Panc1 (cell line): ENCODE measurements at regions not wholly inside any gene's neighbourhood (a gene's known extent, or its start where the extent isn't known, plus 50 kb on each side); places are given as distances from the start of the nearest gene placed in this dataset.

ENCODE experiments used
- ATAC-seq: fragments of 200-7000 bp; cut with Tn5 transposase; 2 replicates; pipeline ENCODE4 v1.9.1; 2020; ENCODE audit warnings: mild to moderate bottlenecking, moderate library complexity
- BruUV-seq: library from RNA; stranded (reverse); fragments of 400-500 nt; replicated peaks from 2 replicates; lab custom pipeline; 2021; lab: Mats Ljungman, UMichigan
- CTCF ChIA-PET: fragments of 300-600 bp; sonication (Branson Sonifier 250); formaldehyde crosslinking; loops from one replicate; lab custom pipeline; 2022; ENCODE audit warnings: antibody characterized with exemption; lab: Charles Lee
- POLR2A ChIA-PET: fragments of 300-600 bp; sonication (Branson Sonifier 250); formaldehyde crosslinking; loops from one replicate; lab custom pipeline; 2022; ENCODE audit warnings: antibody characterized with exemption; lab: Charles Lee
- DNase-seq: peaks from one replicate; pipeline ENCODE4 v3.0.0-alpha.2; 2010; ENCODE audit warnings: low read depth, low spot score
- H3K27ac ChIP-seq: 2 replicates; pipeline ENCODE4 v1.5.1; 2011; ENCODE audit warnings: mild to moderate bottlenecking, low read length, inconsistent platforms
- H3K27me3 ChIP-seq: fragments of 200-500 bp; sonication (Bioruptor generic); 2 replicates; pipeline ENCODE4 v1.6.0; 2014; ENCODE audit warnings: low read length, inconsistent platforms; ENCODE audit not compliant: control insufficient read depth, insufficient read depth
- H3K36me3 ChIP-seq: fragments of 200-500 bp; sonication (Bioruptor generic); 2 replicates; pipeline ENCODE4 v1.5.1; 2014; ENCODE audit warnings: inconsistent platforms, mild to moderate bottlenecking, low read length, moderate library complexity; ENCODE audit not compliant: control insufficient read depth, insufficient read depth
- H3K4me1 ChIP-seq: 2 replicates; pipeline ENCODE4 v1.5.1; 2011; ENCODE audit warnings: inconsistent platforms, mild to moderate bottlenecking, low read length, moderate library complexity; ENCODE audit not compliant: control insufficient read depth, insufficient read depth
- H3K4me3 ChIP-seq, 2 experiments: 2 replicates each; pipeline ENCODE4 v1.5.1; 2011 to 2012; ENCODE audit warnings: low read depth in 2 of 2, low read length in 2 of 2, mild to moderate bottlenecking in 2 of 2, inconsistent platforms in 1 of 2, moderate library complexity in 1 of 2
- H3K9me3 ChIP-seq: fragments of 200-500 bp; sonication (Bioruptor generic); 2 replicates; pipeline ENCODE4 v1.5.1; 2014; ENCODE audit warnings: low read depth, mild to moderate bottlenecking, inconsistent platforms, low read length, moderate library complexity; ENCODE audit not compliant: control insufficient read depth, insufficient read depth
- POLR2AphosphoS5 ChIP-seq: IDR thresholded peaks from 2 replicates; pipeline ENCODE4 v1.6.1; 2012; ENCODE audit warnings: mild to moderate bottlenecking, low read depth, low read length, moderate library complexity
- SIN3A ChIP-seq: IDR thresholded peaks from 2 replicates; pipeline ENCODE4 v1.6.1; 2012; ENCODE audit warnings: low read depth, mild to moderate bottlenecking, low read length, moderate library complexity, borderline replicate concordance; ENCODE audit not compliant: insufficient read depth
- TCF7L2 ChIP-seq: IDR thresholded peaks from 2 replicates; pipeline ENCODE4 v1.6.1; 2011; ENCODE audit warnings: mild to moderate bottlenecking, low read depth, low read length, inconsistent platforms
- in situ Hi-C: cut with HindIII; loops from 2 replicates; pipeline ENCODE4 v1.10.0; 2016; ENCODE audit warnings: low sequenced_read_pairs, low pct_unique_long_range_greater_than_20kb
- intact Hi-C: fragments of 100-400 bp; cut with micrococcal nuclease; formaldehyde crosslinking; loops from one replicate; pipeline ENCODE4 v1.10.0; 2022; ENCODE audit not compliant: unreplicated experiment
- TF ChIP-seq, protein P1 (sequence below), 2 experiments: IDR thresholded peaks; 2 replicates each; pipeline ENCODE4 v1.6.1; 2011 to 2012; ENCODE audit warnings: low read depth in 2 of 2, control low read depth in 1 of 2, low read length in 1 of 2, mild to moderate bottlenecking in 1 of 2, moderate library complexity in 1 of 2; ENCODE audit not compliant: insufficient read depth in 1 of 2
- TF ChIP-seq, protein P2 (sequence below): fragments of 450-650 bp; IDR thresholded peaks from 2 replicates; pipeline ENCODE4 v1.5.1; 2017; ENCODE audit warnings: mild to moderate bottlenecking

DNA sequence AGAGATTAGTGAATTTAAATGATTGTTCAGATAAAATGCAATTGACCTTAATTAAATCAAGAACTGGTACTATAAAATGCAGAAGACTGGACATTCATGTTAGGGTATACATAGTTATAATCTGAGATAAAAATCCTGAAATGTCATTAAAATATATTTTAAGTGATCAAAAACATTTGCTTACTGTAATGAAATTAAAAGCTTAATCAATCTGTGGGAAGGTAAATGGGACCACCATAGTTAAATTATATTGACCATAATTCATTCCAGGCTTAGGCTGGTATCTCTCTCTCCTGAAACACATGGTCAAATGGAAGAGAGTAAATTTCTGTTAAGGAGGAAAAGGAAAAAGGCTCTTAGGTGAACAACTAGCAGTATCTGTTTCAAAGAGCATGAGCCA, 474.4 kb downstream of the C4orf33 start:
- no peaks in the 10 kb centered on the region for H3K9me3 ChIP-seq
- no peaks in the 10 kb centered on the region for H3K36me3 ChIP-seq
- intact Hi-C loops: no loop called here
- no peak overlapping the region for H3K27ac ChIP-seq
- ATAC-seq (no peak), DNase-seq (no peak)
- BruUV-seq: no TSS peak
- H3K4me1 ChIP-seq: no peaks in the 10 kb centered on the region
- in situ Hi-C loops: no loop called here
- no peaks in the 10 kb centered on the region for H3K27me3 ChIP-seq
- TF ChIP-seq, protein P1, sequence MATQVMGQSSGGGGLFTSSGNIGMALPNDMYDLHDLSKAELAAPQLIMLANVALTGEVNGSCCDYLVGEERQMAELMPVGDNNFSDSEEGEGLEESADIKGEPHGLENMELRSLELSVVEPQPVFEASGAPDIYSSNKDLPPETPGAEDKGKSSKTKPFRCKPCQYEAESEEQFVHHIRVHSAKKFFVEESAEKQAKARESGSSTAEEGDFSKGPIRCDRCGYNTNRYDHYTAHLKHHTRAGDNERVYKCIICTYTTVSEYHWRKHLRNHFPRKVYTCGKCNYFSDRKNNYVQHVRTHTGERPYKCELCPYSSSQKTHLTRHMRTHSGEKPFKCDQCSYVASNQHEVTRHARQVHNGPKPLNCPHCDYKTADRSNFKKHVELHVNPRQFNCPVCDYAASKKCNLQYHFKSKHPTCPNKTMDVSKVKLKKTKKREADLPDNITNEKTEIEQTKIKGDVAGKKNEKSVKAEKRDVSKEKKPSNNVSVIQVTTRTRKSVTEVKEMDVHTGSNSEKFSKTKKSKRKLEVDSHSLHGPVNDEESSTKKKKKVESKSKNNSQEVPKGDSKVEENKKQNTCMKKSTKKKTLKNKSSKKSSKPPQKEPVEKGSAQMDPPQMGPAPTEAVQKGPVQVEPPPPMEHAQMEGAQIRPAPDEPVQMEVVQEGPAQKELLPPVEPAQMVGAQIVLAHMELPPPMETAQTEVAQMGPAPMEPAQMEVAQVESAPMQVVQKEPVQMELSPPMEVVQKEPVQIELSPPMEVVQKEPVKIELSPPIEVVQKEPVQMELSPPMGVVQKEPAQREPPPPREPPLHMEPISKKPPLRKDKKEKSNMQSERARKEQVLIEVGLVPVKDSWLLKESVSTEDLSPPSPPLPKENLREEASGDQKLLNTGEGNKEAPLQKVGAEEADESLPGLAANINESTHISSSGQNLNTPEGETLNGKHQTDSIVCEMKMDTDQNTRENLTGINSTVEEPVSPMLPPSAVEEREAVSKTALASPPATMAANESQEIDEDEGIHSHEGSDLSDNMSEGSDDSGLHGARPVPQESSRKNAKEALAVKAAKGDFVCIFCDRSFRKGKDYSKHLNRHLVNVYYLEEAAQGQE (IDR thresholded peaks at IDR 0.05; ENCODE audit: insufficient read depth in 1 of 2, low read depth in 2 of 2, low read length in 1 of 2): no peak
- TF ChIP-seq TCF7L2 (no peak), POLR2AphosphoS5 (no peak), SIN3A (no peak)
- TF ChIP-seq, protein P2, sequence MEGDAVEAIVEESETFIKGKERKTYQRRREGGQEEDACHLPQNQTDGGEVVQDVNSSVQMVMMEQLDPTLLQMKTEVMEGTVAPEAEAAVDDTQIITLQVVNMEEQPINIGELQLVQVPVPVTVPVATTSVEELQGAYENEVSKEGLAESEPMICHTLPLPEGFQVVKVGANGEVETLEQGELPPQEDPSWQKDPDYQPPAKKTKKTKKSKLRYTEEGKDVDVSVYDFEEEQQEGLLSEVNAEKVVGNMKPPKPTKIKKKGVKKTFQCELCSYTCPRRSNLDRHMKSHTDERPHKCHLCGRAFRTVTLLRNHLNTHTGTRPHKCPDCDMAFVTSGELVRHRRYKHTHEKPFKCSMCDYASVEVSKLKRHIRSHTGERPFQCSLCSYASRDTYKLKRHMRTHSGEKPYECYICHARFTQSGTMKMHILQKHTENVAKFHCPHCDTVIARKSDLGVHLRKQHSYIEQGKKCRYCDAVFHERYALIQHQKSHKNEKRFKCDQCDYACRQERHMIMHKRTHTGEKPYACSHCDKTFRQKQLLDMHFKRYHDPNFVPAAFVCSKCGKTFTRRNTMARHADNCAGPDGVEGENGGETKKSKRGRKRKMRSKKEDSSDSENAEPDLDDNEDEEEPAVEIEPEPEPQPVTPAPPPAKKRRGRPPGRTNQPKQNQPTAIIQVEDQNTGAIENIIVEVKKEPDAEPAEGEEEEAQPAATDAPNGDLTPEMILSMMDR: no peak
- H3K4me3 ChIP-seq: no peak overlapping the region
- POLR2A ChIA-PET: no interaction called here
- CTCF ChIA-PET: no interaction called here

DNA sequence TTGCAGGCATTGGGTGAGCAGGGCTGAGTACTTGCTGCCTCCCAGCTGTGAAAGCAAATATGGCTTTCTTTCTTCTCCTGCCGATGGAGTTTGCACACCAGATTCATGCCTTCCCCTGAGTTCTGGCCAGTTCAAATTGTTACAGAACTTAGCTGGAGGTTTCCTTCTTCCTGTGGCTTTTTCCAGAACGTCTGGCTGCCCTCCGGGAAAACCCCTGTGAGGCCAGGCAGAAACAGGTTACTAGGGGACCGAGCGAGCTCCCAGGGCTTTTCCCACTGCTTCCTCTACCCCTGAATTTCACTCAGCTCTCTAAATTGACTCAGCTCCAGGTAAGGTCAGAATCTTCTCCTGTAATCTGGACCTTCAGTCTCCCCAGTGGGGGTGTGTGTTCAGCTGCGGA, 482.4 kb downstream of the C4orf33 start:
- H3K27ac ChIP-seq: no peak overlapping the region
- ATAC-seq (no peak), DNase-seq (no peak)
- H3K4me3 ChIP-seq: no peak overlapping the region
- TF ChIP-seq TCF7L2 (no peak), POLR2AphosphoS5 (no peak), SIN3A (no peak)
- H3K4me1 ChIP-seq: no peaks in the 10 kb centered on the region
- in situ Hi-C loops (no loop called here), intact Hi-C loops (no loop called here)
- ChIA-PET POLR2A (no interaction called here), CTCF (no interaction called here)
- no peaks in the 10 kb centered on the region for H3K36me3 ChIP-seq
- no peaks in the 10 kb centered on the region for H3K9me3 ChIP-seq
- no peaks in the 10 kb centered on the region for H3K27me3 ChIP-seq
- BruUV-seq: no TSS peak

DNA sequence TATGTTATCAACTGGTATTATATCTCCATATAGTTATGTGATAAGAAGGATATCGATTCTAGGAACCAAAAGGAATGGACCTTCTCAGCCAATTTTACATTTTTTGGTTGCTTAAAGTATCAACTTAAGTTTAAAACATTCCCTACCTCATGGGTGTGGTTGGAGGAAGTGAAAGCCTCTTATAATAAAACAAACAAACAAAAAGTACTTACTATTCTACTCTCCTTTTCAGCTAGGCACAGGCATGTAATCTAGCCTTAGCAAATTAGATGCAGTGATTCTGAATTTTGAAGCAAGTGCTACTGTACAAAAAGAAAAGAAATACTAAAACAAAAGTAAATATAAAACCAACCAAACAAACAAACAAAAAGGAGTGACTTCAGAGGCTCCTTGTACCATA, 485.4 kb downstream of the C4orf33 start:
- intact Hi-C loops: no loop called here
- Histone ChIP-seq H3K27me3 (no peaks in the 10 kb centered on the region), H3K4me1 (no peaks in the 10 kb centered on the region), H3K36me3 (no peaks in the 10 kb centered on the region), H3K9me3 (no peaks in the 10 kb centered on the region), H3K27ac (no peak overlapping the region), H3K4me3 (no peak overlapping the region)
- ChIA-PET CTCF (no interaction called here), POLR2A (no interaction called here)
- DNase-seq (no peak), ATAC-seq (no peak)
- in situ Hi-C loops: no loop called here
- TF ChIP-seq TCF7L2 (no peak), SIN3A (no peak), POLR2AphosphoS5 (no peak)
- TF ChIP-seq, protein P2: no peak
- TF ChIP-seq, protein P1 (IDR thresholded peaks at IDR 0.05; ENCODE audit: insufficient read depth in 1 of 2, low read depth in 2 of 2, low read length in 1 of 2): no peak
- BruUV-seq: no TSS peak
